Hepatocyte (in vitro differentiated cells): ENCODE measurements at regions not wholly inside any gene's neighbourhood (a gene's known extent, or its start where the extent isn't known, plus 50 kb on each side); places are given as distances from the start of the nearest gene placed in this dataset.

ENCODE experiments used
- DNase-seq: peaks from one replicate; pipeline ENCODE4 v3.0.0-alpha.2; 2016; ENCODE audit warnings: low spot score
- H2AFZ ChIP-seq: fragments of 200-600 bp; sonication (generic); 2 replicates; pipeline ENCODE4 v1.6.0; 2016; ENCODE audit warnings: antibody characterized with exemption, mild to moderate bottlenecking
- H3K27ac ChIP-seq: fragments of 200-600 bp; sonication (generic); 2 replicates; pipeline ENCODE4 v1.5.1; 2016; ENCODE audit warnings: mild to moderate bottlenecking
- H3K27me3 ChIP-seq: fragments of 200-600 bp; sonication (generic); 2 replicates; pipeline ENCODE4 v1.6.1; 2016
- H3K36me3 ChIP-seq: fragments of 200-600 bp; sonication (generic); replicated peaks from 2 replicates; pipeline ENCODE4 v1.5.1; 2016; ENCODE audit warnings: low read depth; ENCODE audit not compliant: insufficient read depth
- H3K4me1 ChIP-seq: fragments of 200-600 bp; sonication (generic); 2 replicates; pipeline ENCODE4 v1.5.1; 2016; ENCODE audit warnings: mild to moderate bottlenecking, moderate library complexity; ENCODE audit not compliant: insufficient read depth
- H3K4me2 ChIP-seq: fragments of 200-600 bp; sonication (generic); 2 replicates; pipeline ENCODE4 v1.6.0; 2016
- H3K4me3 ChIP-seq: fragments of 200-600 bp; sonication (generic); 2 replicates; pipeline ENCODE4 v1.5.1; 2016; ENCODE audit warnings: mild to moderate bottlenecking
- H3K79me2 ChIP-seq: fragments of 200-600 bp; sonication (generic); 2 replicates; pipeline ENCODE4 v1.6.0; 2017; ENCODE audit warnings: mild to moderate bottlenecking
- H3K9me2 ChIP-seq: fragments of 200-600 bp; sonication (generic); replicated peaks from 2 replicates; pipeline ENCODE4 v1.6.0; 2017; ENCODE audit warnings: mild to moderate bottlenecking; ENCODE audit not compliant: insufficient read depth
- H3K9me3 ChIP-seq: fragments of 200-600 bp; sonication (generic); 2 replicates; pipeline ENCODE4 v1.5.1; 2016; ENCODE audit warnings: low read depth, mild to moderate bottlenecking
- H4K20me1 ChIP-seq: fragments of 200-600 bp; sonication (generic); 2 replicates; pipeline ENCODE4 v1.6.0; 2016; ENCODE audit warnings: mild to moderate bottlenecking; ENCODE audit not compliant: insufficient read depth, poor library complexity, severe bottlenecking
- EZH2 ChIP-seq: fragments of 200-600 bp; sonication (generic); IDR thresholded peaks from 2 replicates; pipeline ENCODE4 v1.6.1; 2016; ENCODE audit warnings: antibody characterized with exemption, mild to moderate bottlenecking, borderline replicate concordance
- EZH2phosphoT487 ChIP-seq: fragments of 200-600 bp; sonication (generic); IDR thresholded peaks from one replicate; pipeline ENCODE4 v1.6.1; 2018; ENCODE audit warnings: antibody characterized with exemption, mild to moderate bottlenecking, low read depth, moderate library complexity; ENCODE audit not compliant: unreplicated experiment, severe bottlenecking
- WGBS: methylation state at CpG from one replicate; pipeline ENCODE4 v1.1.6; 2016; ENCODE audit warnings: low lambda C conversion rate; ENCODE audit errors: missing lambda C conversion rate; 5-methylcytosine and 5-hydroxymethylcytosine counted together
- TF ChIP-seq, protein P1 (sequence below): fragments of 200-600 bp; sonication (generic); IDR thresholded peaks from 2 replicates; pipeline ENCODE4 v1.5.1; 2016; ENCODE audit warnings: antibody characterized with exemption, mild to moderate bottlenecking; ENCODE audit not compliant: poor library complexity

- Histone ChIP-seq H3K36me3 (no peaks in the 10 kb centered on the region), H4K20me1 (no peaks in the 10 kb centered on the region), H3K4me2 (no peak overlapping the region), H3K27ac (no peak overlapping the region), H3K4me3 (no peak overlapping the region), H3K4me1 (no peaks in the 10 kb centered on the region), H3K79me2 (no peaks in the 10 kb centered on the region), H3K9me2 (no peaks in the 10 kb centered on the region), H3K27me3 (no peaks in the 10 kb centered on the region), H3K9me3 (no peaks in the 10 kb centered on the region), H2AFZ (no peak overlapping the region)
- 77% methylated on average over 3 of the region's 3 CpGs for WGBS
- DNase-seq, result no peak
- TF ChIP-seq EZH2 (no peak), EZH2phosphoT487 (no peak)
- TF ChIP-seq, protein P1, sequence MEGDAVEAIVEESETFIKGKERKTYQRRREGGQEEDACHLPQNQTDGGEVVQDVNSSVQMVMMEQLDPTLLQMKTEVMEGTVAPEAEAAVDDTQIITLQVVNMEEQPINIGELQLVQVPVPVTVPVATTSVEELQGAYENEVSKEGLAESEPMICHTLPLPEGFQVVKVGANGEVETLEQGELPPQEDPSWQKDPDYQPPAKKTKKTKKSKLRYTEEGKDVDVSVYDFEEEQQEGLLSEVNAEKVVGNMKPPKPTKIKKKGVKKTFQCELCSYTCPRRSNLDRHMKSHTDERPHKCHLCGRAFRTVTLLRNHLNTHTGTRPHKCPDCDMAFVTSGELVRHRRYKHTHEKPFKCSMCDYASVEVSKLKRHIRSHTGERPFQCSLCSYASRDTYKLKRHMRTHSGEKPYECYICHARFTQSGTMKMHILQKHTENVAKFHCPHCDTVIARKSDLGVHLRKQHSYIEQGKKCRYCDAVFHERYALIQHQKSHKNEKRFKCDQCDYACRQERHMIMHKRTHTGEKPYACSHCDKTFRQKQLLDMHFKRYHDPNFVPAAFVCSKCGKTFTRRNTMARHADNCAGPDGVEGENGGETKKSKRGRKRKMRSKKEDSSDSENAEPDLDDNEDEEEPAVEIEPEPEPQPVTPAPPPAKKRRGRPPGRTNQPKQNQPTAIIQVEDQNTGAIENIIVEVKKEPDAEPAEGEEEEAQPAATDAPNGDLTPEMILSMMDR, result no peak
Measured at GRCh38 chr9:119793218-119793617, 424.0 kb upstream of the BRINP1 start.

DNA sequence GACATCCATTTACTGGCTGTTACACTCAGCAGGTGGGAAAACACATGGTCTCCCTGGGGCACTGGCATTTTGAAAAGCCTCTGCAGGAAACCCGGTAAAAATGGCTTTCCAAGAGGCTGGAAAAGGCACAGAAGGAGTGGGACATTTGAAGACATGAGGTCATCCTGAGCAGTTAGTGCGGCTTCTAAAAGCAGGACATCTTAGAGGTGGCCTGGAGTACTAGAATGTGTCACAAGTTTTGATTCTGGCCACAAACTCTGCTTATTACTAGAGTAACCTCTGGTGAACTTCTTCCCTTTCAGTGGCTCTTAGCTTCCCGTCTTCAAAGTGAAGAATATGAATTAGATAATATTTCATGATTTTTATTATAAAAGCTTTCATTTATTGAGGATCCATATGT is 423.0 kb upstream of the BRINP1 start:
- H3K27me3 ChIP-seq, result no peaks in the 10 kb centered on the region
- no peak overlapping the region for H3K4me2 ChIP-seq

DNA sequence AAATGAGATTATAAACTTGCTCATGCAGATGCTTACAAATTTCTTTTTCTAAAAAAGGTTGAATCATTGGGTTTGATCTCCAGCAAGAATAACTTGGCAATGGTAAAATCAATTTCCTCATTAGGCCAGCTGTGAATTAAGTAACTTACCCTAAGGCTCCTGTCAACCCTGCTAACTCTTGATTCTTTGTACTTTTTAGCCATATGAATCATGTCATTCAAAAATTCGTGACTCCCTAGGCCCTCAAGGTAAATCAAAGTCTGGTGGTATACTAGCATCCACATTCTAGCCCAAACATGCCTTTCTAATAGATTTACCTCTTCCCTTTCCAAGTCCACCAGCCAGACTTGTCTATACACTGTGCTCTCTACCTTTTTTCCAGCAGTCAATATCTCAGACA is 420.8 kb upstream of the BRINP1 start:
- no peaks in the 10 kb centered on the region for H3K9me2 ChIP-seq
- no peaks in the 10 kb centered on the region for H4K20me1 ChIP-seq
- DNase-seq, result no peak
- H3K36me3 ChIP-seq, result no peaks in the 10 kb centered on the region
- no peak overlapping the region for H2AFZ ChIP-seq
- 74% methylated on average over 1 of the region's 1 CpG for WGBS
- no peak overlapping the region for H3K4me2 ChIP-seq
- no peak overlapping the region for H3K27ac ChIP-seq
- no peaks in the 10 kb centered on the region for H3K79me2 ChIP-seq
- TF ChIP-seq EZH2 (no peak), EZH2phosphoT487 (no peak)
- TF ChIP-seq, protein P1, result no peak
- no peaks in the 10 kb centered on the region for H3K9me3 ChIP-seq
- no peaks in the 10 kb centered on the region for H3K4me1 ChIP-seq
- H3K27me3 ChIP-seq, result no peaks in the 10 kb centered on the region
- no peak overlapping the region for H3K4me3 ChIP-seq

More for the DNA sequence above, 423.0 kb upstream of the BRINP1 start:
- Histone ChIP-seq H3K79me2 (no peaks in the 10 kb centered on the region), H3K36me3 (no peaks in the 10 kb centered on the region), H3K9me3 (no peaks in the 10 kb centered on the region), H3K9me2 (no peaks in the 10 kb centered on the region), H3K4me1 (no peaks in the 10 kb centered on the region), H3K27ac (no peak overlapping the region), H3K4me3 (no peak overlapping the region), H4K20me1 (no peaks in the 10 kb centered on the region), H2AFZ (no peak overlapping the region)
- TF ChIP-seq EZH2phosphoT487 (no peak), EZH2 (no peak)
- TF ChIP-seq, protein P1, result no peak
- no peak for DNase-seq
- 82% methylated on average over 3 of the region's 3 CpGs for WGBS

GRCh38 chr9:119788921-119789320 is 419.7 kb upstream of the BRINP1 start:
- TF ChIP-seq, protein P1, result no peak
- no peak for TF ChIP-seq EZH2
- TF ChIP-seq EZH2phosphoT487, result no peak
- Histone ChIP-seq H3K36me3 (no peaks in the 10 kb centered on the region), H3K79me2 (no peaks in the 10 kb centered on the region), H3K4me1 (no peaks in the 10 kb centered on the region), H3K4me2 (no peak overlapping the region), H3K9me2 (no peaks in the 10 kb centered on the region), H3K4me3 (no peak overlapping the region), H2AFZ (no peak overlapping the region), H4K20me1 (no peaks in the 10 kb centered on the region), H3K27me3 (no peaks in the 10 kb centered on the region), H3K9me3 (no peaks in the 10 kb centered on the region), H3K27ac (no peak overlapping the region)
- no peak for DNase-seq
- 21% methylated on average over 2 of the region's 2 CpGs for WGBS
